ENCODE measurements at regions not wholly inside any gene's neighbourhood (a gene's known extent, or its start where the extent isn't known, plus 50 kb on each side); places are given as distances from the start of the nearest gene placed in this dataset.

- Histone ChIP-seq H2AFZ (ENCODE audit: low read depth, low read length) (peak overlapping the region; percentile 92), H3K79me2 (ENCODE audit: control insufficient read depth, insufficient read depth, low read length) (no peaks in the 10 kb centered on the region), H3K4me2 (ENCODE audit: insufficient read depth, low read length) (peak overlapping the region; percentile 63), H4K20me1 (replicated peaks; ENCODE audit: control insufficient read depth, extremely low read depth, insufficient read depth, low read length) (no peaks in the 10 kb centered on the region), H3K9me3 (replicated peaks; ENCODE audit: control insufficient read depth, insufficient read depth, low read length) (no peaks in the 10 kb centered on the region), H3K27ac (ENCODE audit: insufficient read depth, low read depth, low read length) (peak overlapping the region; percentile 80), H3K9me1 (replicated peaks; ENCODE audit: control insufficient read depth, extremely low read depth, insufficient read depth, low read length) (no peaks in the 10 kb centered on the region), H3K4me3 (replicated peaks in 1 of 3; ENCODE audit: insufficient read depth in 1 of 3, low read depth in 1 of 3, low read length in 3 of 3) (peak overlapping the region in 1 of 3 experiments; percentile 11), H3K27me3 (ENCODE audit: control insufficient read depth in 2 of 2, insufficient read depth in 2 of 2, low read length in 2 of 2) (no peaks in the 10 kb centered on the region), H3K36me3 (ENCODE audit: control insufficient read depth in 2 of 2, extremely low read depth in 1 of 2, insufficient read depth in 2 of 2, low read length in 2 of 2) (no peaks in the 10 kb centered on the region), H3K4me1 (ENCODE audit: control insufficient read depth, extremely low read depth, insufficient read depth, low read length) (peaks cover 16% of the 10 kb centered on the region), H3K9ac (replicated peaks; ENCODE audit: extremely low read depth, insufficient read depth, low read length) (peak overlapping the region; percentile 7)
- DNase-seq (ENCODE audit: low read depth, low spot score) (no peak), FAIRE-seq (peak; percentile 24)
- ChIA-PET POLR2A (interaction anchor here (1.2 kb wide), 1 partner anchor 53 kb away, joined by 4 read pairs; no protein-coding TSS in a partner anchor), CTCF (interaction anchor here (0.6 to 4.0 kb wide), 41 partner anchors 9 to 1366 kb away, joined by 3 to 45 read pairs (median 4); partner anchors contain the start of gene NFIB)
- dilution Hi-C loops (cut with MboI; ENCODE audit: extremely low pct_ligation_motif_present, low sequenced_read_pairs) (no loop called here), intact Hi-C loops (cut with micrococcal nuclease) (loop anchor here (1.0 to 10.0 kb wide), 14 partner anchors 28 to 1366 kb away; no protein-coding TSS in a partner anchor)
- no peak for TF ChIP-seq MAX (IDR thresholded peaks at IDR 0.05; ENCODE audit: insufficient read depth, insufficient read length)
- TF ChIP-seq, protein P1, sequence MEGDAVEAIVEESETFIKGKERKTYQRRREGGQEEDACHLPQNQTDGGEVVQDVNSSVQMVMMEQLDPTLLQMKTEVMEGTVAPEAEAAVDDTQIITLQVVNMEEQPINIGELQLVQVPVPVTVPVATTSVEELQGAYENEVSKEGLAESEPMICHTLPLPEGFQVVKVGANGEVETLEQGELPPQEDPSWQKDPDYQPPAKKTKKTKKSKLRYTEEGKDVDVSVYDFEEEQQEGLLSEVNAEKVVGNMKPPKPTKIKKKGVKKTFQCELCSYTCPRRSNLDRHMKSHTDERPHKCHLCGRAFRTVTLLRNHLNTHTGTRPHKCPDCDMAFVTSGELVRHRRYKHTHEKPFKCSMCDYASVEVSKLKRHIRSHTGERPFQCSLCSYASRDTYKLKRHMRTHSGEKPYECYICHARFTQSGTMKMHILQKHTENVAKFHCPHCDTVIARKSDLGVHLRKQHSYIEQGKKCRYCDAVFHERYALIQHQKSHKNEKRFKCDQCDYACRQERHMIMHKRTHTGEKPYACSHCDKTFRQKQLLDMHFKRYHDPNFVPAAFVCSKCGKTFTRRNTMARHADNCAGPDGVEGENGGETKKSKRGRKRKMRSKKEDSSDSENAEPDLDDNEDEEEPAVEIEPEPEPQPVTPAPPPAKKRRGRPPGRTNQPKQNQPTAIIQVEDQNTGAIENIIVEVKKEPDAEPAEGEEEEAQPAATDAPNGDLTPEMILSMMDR (IDR thresholded peaks at IDR 0.05; ENCODE audit: extremely low read depth in 1 of 2, insufficient read depth in 1 of 2, low read depth in 1 of 2, low read length in 2 of 2): no peak
- no peak for TF ChIP-seq GATA2 (IDR thresholded peaks at IDR 0.05; ENCODE audit: insufficient read depth, insufficient read length, low read depth, low read length)
- no peak for TF ChIP-seq MYC (IDR thresholded peaks at IDR 0.05; ENCODE audit: low read depth, low read length)
- TF ChIP-seq POLR2A (IDR thresholded peaks at IDR 0.05; ENCODE audit: low read depth, low read length): no peak
- TF ChIP-seq FOS (IDR thresholded peaks at IDR 0.05; ENCODE audit: borderline replicate concordance, insufficient read depth, low read length): no peak
- TF ChIP-seq POLR2AphosphoS5 (IDR thresholded peaks at IDR 0.05; ENCODE audit: insufficient read depth, low read depth, low read length): no peak
- TF ChIP-seq JUN (IDR thresholded peaks at IDR 0.05; ENCODE audit: borderline replicate concordance, insufficient read depth, insufficient read length, low read depth): no peak
- TF ChIP-seq EZH2 (IDR thresholded peaks at IDR 0.05; ENCODE audit: borderline replicate concordance, low read depth, low read length, severe bottlenecking): no peak
- TSS peak; percentile 80 for BruUV-seq (replicated peaks)
Observed at GRCh38 chr9:14399756-14400657, 86.1 kb upstream of the NFIB start.
